H9 (cell line): ENCODE measurements at regions not wholly inside any gene's neighbourhood (a gene's known extent, or its start where the extent isn't known, plus 50 kb on each side); places are given as distances from the start of the nearest gene placed in this dataset.

Experiments used
- DNase-seq: peaks from one replicate; pipeline ENCODE4 v3.0.0-alpha.2; 2017
- H2AFZ ChIP-seq: one replicate; pipeline ENCODE4 v1.6.1; 2013; ENCODE audit warnings: mild to moderate bottlenecking, low read length, control low read depth, moderate library complexity
- H2AK5ac ChIP-seq: 2 replicates; pipeline ENCODE4 v1.6.1; 2013; ENCODE audit warnings: low read length, control low read depth, mixed read lengths; ENCODE audit not compliant: insufficient read length
- H2BK120ac ChIP-seq: one replicate; pipeline ENCODE4 v1.6.1; 2013; ENCODE audit warnings: low read depth, mild to moderate bottlenecking, low read length, control low read depth, inconsistent platforms; ENCODE audit not compliant: poor library complexity, severe bottlenecking
- H2BK12ac ChIP-seq: 2 replicates; pipeline ENCODE4 v1.6.1; 2013; ENCODE audit warnings: low read length, control low read depth, mixed read lengths, low read depth; ENCODE audit not compliant: insufficient read length
- H2BK15ac ChIP-seq: 2 replicates; pipeline ENCODE4 v1.6.1; 2013; ENCODE audit warnings: low read depth, low read length, control low read depth
- H2BK20ac ChIP-seq: one replicate; pipeline ENCODE4 v1.6.1; 2013; ENCODE audit warnings: low read depth, mild to moderate bottlenecking, low read length, control low read depth, inconsistent platforms; ENCODE audit not compliant: poor library complexity, severe bottlenecking
- H2BK5ac ChIP-seq: 2 replicates; pipeline ENCODE4 v1.6.1; 2013; ENCODE audit warnings: low read length, control low read depth, mixed read lengths; ENCODE audit not compliant: insufficient read length
- H3K14ac ChIP-seq: 2 replicates; pipeline ENCODE4 v1.6.1; 2013; ENCODE audit warnings: low read length, control low read depth; ENCODE audit not compliant: insufficient read depth
- H3K18ac ChIP-seq: 2 replicates; pipeline ENCODE4 v1.6.1; 2013; ENCODE audit warnings: low read depth, mild to moderate bottlenecking, mixed read lengths, low read length, control low read depth; ENCODE audit not compliant: insufficient read length
- H3K23ac ChIP-seq: 2 replicates; pipeline ENCODE4 v1.6.1; 2013; ENCODE audit warnings: low read length, control low read depth, mixed read lengths, low read depth; ENCODE audit not compliant: insufficient read length
- H3K23me2 ChIP-seq: 2 replicates; pipeline ENCODE4 v1.6.1; 2013; ENCODE audit warnings: low read depth, mild to moderate bottlenecking, mixed read lengths, low read length, control low read depth; ENCODE audit not compliant: insufficient read length, poor library complexity, severe bottlenecking
- H3K27ac ChIP-seq: 2 replicates; pipeline ENCODE4 v1.5.1; 2013; ENCODE audit warnings: low read length, control low read depth, mixed read lengths, low read depth; ENCODE audit not compliant: insufficient read length
- H3K27me3 ChIP-seq: 2 replicates; pipeline ENCODE4 v1.6.1; 2013; ENCODE audit warnings: low read length, control low read depth, inconsistent platforms; ENCODE audit not compliant: insufficient read depth
- H3K4ac ChIP-seq: 2 replicates; pipeline ENCODE4 v1.6.1; 2013; ENCODE audit warnings: low read depth, mild to moderate bottlenecking, control low read depth, inconsistent platforms, low read length, moderate library complexity
- H3K4me1 ChIP-seq: 2 replicates; pipeline ENCODE4 v1.6.1; 2013; ENCODE audit warnings: low read length, control low read depth, inconsistent platforms; ENCODE audit not compliant: insufficient read depth
- H3K4me2 ChIP-seq: 2 replicates; pipeline ENCODE4 v1.6.1; 2013; ENCODE audit warnings: low read length, control low read depth, mixed read lengths; ENCODE audit not compliant: insufficient read length, insufficient read depth
- H3K56ac ChIP-seq: 2 replicates; pipeline ENCODE4 v1.6.1; 2013; ENCODE audit warnings: low read depth, mild to moderate bottlenecking, mixed read lengths, low read length, control low read depth; ENCODE audit not compliant: insufficient read length
- H3K79me1 ChIP-seq: 2 replicates; pipeline ENCODE4 v1.6.1; 2013; ENCODE audit warnings: low read depth, mild to moderate bottlenecking, moderate library complexity, low read length, control low read depth, inconsistent platforms; ENCODE audit not compliant: insufficient read depth, poor library complexity, severe bottlenecking
- H3K79me2 ChIP-seq: 2 replicates; pipeline ENCODE4 v1.6.1; 2013; ENCODE audit warnings: low read length, control low read depth, inconsistent platforms; ENCODE audit not compliant: insufficient read depth
- H3K9ac ChIP-seq: 2 replicates; pipeline ENCODE4 v1.6.1; 2013; ENCODE audit warnings: low read length, control low read depth, mixed read lengths; ENCODE audit not compliant: insufficient read length; ENCODE audit errors: extremely low read depth
- H3K9me3 ChIP-seq: one replicate; pipeline ENCODE4 v1.6.1; 2013; ENCODE audit warnings: low read depth, low read length, inconsistent platforms; ENCODE audit not compliant: control insufficient read depth
- H3T11ph ChIP-seq: one replicate; pipeline ENCODE4 v1.6.1; 2013; ENCODE audit warnings: mild to moderate bottlenecking, low read length, control low read depth, inconsistent platforms
- H4K20me1 ChIP-seq: one replicate; pipeline ENCODE4 v1.6.1; 2013; ENCODE audit not compliant: control insufficient read depth, insufficient read length, insufficient read depth
- H4K5ac ChIP-seq: 2 replicates; pipeline ENCODE4 v1.6.1; 2013; ENCODE audit warnings: low read depth, mild to moderate bottlenecking, mixed read lengths, low read length, control low read depth; ENCODE audit not compliant: insufficient read length
- H4K8ac ChIP-seq: replicated peaks from 2 replicates; pipeline ENCODE4 v1.6.1; 2013; ENCODE audit warnings: low read length, control low read depth, mixed read lengths, low read depth; ENCODE audit not compliant: insufficient read length
- H4K91ac ChIP-seq: 2 replicates; pipeline ENCODE4 v1.6.1; 2013; ENCODE audit warnings: low read depth, mild to moderate bottlenecking, moderate library complexity, mixed read lengths, low read length, control low read depth; ENCODE audit not compliant: insufficient read length
- H3K27ac Mint-ChIP-seq, 3 experiments: 2 replicates in 2 of 3; 3 replicates in 1 of 3; pipeline ENCODE4 v1.8.0; 2020 to 2021; ENCODE audit warnings: mixed read lengths in 3 of 3, mild to moderate bottlenecking in 1 of 3, moderate library complexity in 1 of 3
- H3K27me3 Mint-ChIP-seq: 2 replicates; pipeline ENCODE4 v1.8.0; 2021; ENCODE audit warnings: low read depth, mild to moderate bottlenecking, moderate library complexity, mixed read lengths
- H3K36me3 Mint-ChIP-seq, 3 experiments: 2 replicates in 2 of 3; 3 replicates in 1 of 3; pipeline ENCODE4 v1.8.0; 2020 to 2021; ENCODE audit warnings: low read depth in 3 of 3, mixed read lengths in 3 of 3; ENCODE audit not compliant: insufficient read depth in 1 of 3
- H3K4me1 Mint-ChIP-seq, 2 experiments: 2 replicates each; pipeline ENCODE4 v1.8.0; 2020; ENCODE audit warnings: mixed read lengths in 2 of 2
- H3K4me3 Mint-ChIP-seq, 2 experiments: 2 replicates in 1 of 2; 3 replicates in 1 of 2; pipeline ENCODE4 v1.8.0; 2020 to 2021; ENCODE audit warnings: mild to moderate bottlenecking in 2 of 2, mixed read lengths in 2 of 2, moderate library complexity in 1 of 2
- H3K9me3 Mint-ChIP-seq, 2 experiments: 2 replicates in 1 of 2; 3 replicates in 1 of 2; pipeline ENCODE4 v1.8.0; 2020; ENCODE audit warnings: mild to moderate bottlenecking in 2 of 2, mixed read lengths in 2 of 2, moderate library complexity in 1 of 2
- WGBS: extraction: QIAGEN DNeasy Blood & Tissue Kit; methylation state at CpG from one replicate; pipeline ENCODE4 v1.1.7; 2013; ENCODE audit warnings: missing lambda C conversion rate, low lambda C conversion rate, mixed read lengths; ENCODE audit not compliant: insufficient read length; ENCODE audit errors: extremely low coverage; 5-methylcytosine and 5-hydroxymethylcytosine counted together
- TF ChIP-seq, protein P1 (sequence below): fragments of 200-600 bp; sonication (generic); conservative IDR thresholded peaks from 3 replicates; pipeline ENCODE4 v1.8.0; 2021; ENCODE audit warnings: antibody characterized with exemption, mild to moderate bottlenecking

DNA sequence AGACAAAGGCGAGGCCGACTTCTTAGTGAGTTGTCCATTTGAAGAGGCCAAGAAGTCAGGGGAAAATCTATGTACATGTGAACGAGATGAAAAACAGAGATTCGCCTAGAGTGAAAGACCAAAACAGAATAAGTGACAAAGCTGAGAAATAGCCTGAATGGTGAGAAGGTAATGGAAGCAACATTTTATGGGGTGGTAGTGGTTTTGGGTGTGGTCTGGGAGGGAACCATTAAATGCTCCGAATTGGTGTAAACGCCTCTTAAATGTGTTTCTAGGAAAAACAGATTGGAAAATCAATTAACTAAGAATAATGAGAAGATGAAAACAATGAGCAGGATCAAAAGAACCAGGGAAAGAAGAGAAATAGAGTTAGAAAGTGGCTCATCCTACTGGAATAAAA, 83.8 kb upstream of the MANSC4 start:
- Histone ChIP-seq H4K20me1 (no peaks in the 10 kb centered on the region), H3K18ac (no peak overlapping the region)
- H3K4me3 Mint-ChIP-seq, result no peak overlapping the region

More for the DNA sequence above, 83.8 kb upstream of the MANSC4 start:
- Histone ChIP-seq H2BK12ac (no peak overlapping the region), H3K23ac (no peak overlapping the region), H3K4me1 (no peaks in the 10 kb centered on the region), H3T11ph (no peak overlapping the region), H4K8ac (no peak overlapping the region), H2BK15ac (no peak overlapping the region), H2AFZ (no peak overlapping the region), H2BK5ac (no peak overlapping the region), H4K91ac (no peak overlapping the region), H2AK5ac (no peak overlapping the region), H2BK120ac (no peak overlapping the region), H4K5ac (no peak overlapping the region), H3K27me3 (no peaks in the 10 kb centered on the region), H3K9me3 (no peaks in the 10 kb centered on the region), H3K14ac (no peak overlapping the region), H3K79me1 (no peaks in the 10 kb centered on the region), H3K23me2 (no peaks in the 10 kb centered on the region), H2BK20ac (no peak overlapping the region), H3K27ac (no peak overlapping the region), H3K4me2 (no peak overlapping the region), H3K4ac (no peak overlapping the region), H3K79me2 (no peaks in the 10 kb centered on the region), H3K56ac (no peak overlapping the region), H3K9ac (no peak overlapping the region)
- H3K27me3 Mint-ChIP-seq, result no peaks in the 10 kb centered on the region
- no peak for DNase-seq
- no peaks in the 10 kb centered on the region for H3K36me3 Mint-ChIP-seq
- H3K9me3 Mint-ChIP-seq, result no peaks in the 10 kb centered on the region
- TF ChIP-seq, protein P1, sequence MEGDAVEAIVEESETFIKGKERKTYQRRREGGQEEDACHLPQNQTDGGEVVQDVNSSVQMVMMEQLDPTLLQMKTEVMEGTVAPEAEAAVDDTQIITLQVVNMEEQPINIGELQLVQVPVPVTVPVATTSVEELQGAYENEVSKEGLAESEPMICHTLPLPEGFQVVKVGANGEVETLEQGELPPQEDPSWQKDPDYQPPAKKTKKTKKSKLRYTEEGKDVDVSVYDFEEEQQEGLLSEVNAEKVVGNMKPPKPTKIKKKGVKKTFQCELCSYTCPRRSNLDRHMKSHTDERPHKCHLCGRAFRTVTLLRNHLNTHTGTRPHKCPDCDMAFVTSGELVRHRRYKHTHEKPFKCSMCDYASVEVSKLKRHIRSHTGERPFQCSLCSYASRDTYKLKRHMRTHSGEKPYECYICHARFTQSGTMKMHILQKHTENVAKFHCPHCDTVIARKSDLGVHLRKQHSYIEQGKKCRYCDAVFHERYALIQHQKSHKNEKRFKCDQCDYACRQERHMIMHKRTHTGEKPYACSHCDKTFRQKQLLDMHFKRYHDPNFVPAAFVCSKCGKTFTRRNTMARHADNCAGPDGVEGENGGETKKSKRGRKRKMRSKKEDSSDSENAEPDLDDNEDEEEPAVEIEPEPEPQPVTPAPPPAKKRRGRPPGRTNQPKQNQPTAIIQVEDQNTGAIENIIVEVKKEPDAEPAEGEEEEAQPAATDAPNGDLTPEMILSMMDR, result no peak
- H3K4me1 Mint-ChIP-seq, result no peaks in the 10 kb centered on the region
- H3K27ac Mint-ChIP-seq, result no peak overlapping the region
- no CpG with 5 or more reads among the region's 6 CpGs for WGBS
